Kidney capillary endothelial cell (primary cell): ENCODE measurements at regions not wholly inside any gene's neighbourhood (a gene's known extent, or its start where the extent isn't known, plus 50 kb on each side); places are given as distances from the start of the nearest gene placed in this dataset.

Experiments used
- DNase-seq: peaks from one replicate; pipeline ENCODE4 v3.0.0-alpha.2; 2018; ENCODE audit warnings: low spot score

DNA sequence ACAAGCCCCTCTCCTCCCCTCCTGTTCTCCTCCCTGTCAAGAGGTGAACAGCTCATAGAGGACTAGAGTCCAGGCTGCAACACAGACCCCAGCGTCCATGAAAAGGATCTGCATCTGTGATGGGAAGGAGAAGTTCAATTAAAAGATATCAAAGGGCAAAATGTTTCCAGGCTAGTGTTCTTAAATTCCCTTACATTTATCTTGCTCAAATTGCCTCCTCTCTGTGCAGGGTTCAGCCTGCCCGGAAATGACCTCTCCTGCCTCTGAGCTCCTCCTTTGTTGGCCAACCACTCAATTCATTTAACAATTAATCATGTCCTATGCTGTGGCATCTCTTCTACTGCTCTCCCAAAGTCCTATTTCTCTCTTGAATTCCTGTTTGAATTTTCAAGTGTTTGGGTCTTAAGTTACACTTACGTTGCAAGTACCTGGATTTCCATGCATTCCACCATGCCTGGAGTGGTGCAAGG, 105.3 kb downstream of the TSN start:
- no peak for DNase-seq

DNA sequence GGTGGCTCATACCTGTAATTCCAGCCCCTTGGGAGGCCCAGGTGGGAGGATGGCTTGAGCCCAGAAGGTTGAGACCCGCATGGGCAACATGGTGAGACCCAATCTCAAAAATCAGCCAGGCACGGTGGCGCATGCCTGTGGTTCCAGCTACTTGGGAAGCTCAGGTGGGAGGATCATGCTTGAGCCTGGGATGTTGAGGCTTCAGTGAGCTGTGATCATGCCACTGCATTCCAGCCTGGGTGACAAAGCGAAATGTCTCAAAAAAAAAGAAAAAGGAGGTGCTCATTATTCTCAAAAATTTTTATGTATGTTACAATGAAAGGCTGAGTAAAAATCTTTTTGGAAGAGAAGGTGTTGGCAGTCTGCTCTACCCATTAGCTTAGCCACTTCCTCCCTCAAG, 106.8 kb downstream of the TSN start:
- DNase-seq, result no peak

DNA sequence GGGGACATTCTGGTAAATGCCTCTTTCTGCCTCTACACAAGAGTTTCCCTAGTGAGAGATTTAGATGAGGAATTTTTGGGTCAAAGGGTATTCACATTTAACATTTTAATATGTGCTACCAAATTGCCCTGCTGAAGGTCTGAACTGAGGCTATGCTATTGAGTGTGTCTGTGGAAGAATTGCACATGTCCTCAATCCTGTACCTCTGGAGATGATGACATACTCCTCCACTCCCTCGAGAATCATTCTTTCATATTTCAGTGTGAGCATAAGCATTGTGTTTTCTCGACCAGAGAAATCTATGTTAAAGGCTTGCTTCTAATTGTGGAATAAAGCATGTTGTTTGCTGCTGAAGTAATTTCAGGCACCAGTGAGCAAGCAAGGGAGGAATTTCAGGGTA, 110.5 kb downstream of the TSN start:
- no peak for DNase-seq

DNA sequence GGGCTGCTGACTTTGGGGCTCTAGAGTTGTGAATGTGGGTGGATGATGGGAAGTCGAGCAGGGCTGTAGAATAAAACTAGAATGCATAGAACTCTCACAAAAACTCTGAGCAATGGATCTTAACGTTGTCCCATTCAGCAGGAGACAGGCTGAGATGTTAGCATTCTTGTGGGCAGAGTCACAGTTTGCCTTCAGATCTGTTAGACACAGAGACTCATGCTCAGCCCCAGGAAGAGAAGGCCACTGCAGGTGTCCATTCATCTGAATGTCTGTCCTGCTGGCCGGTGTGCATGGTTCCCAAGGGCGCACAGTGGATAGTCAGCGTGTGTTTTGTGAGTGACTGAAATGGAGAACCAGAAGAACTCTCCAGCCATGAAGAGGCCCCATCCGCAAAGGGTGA, 111.3 kb downstream of the TSN start:
- DNase-seq, result no peak

DNA sequence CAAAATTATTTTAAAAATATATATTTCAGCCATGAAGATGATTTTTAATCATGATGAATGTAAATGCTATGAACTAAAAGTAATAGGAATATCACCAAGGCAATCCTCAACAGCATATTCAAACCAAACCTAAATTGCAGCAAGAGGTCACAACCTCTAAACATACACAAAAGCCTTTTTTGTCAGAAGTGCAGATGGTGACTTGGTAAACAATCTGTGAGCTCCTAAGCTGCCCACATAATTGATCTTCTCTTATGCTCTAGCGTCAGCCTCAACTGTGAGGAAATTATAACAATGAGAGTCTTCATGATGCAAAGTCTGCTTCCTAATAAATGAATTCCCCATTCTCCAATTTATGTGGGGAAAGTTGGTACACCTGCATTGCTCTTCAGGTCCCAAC, 113.2 kb downstream of the TSN start:
- DNase-seq, result no peak

DNA sequence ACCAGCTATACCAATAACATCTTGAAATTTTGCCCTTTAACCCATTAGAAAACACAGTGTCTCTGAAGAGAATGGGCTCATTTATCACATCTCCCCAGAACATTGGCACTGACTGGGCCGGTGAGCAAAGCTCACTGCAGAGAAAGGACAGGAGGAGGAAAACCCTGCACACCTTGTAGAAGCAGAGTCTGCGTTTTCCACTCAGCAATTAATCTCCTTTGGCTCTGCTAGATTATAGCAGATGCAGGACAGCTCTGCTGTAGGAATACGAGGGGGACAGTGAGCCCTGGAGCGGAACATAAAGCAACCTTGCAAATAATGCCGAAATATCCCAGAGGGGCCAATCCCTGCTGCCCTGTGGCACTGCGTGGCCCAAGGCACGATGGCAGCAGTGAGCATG, 113.9 kb downstream of the TSN start:
- DNase-seq, result no peak

DNA sequence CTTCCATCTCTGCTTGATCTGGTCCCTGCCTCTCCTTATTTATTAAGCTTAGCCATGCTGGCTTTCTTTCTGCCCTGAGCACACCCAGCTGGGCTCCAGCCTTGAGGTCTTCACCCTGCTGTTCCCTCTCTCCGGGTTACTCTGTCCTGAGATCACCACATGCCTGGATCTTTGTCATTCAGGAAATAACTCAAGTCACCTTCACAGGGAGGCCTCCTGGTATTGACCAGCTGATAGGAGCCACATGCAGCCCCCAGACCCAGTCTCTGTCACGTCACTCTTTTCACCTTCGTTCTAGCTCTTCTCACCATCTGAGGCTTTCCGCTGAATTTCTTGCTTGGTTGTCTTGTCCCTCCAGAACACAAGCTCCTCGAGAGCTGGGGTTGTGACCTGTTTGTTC, 114.4 kb downstream of the TSN start:
- no peak for DNase-seq

DNA sequence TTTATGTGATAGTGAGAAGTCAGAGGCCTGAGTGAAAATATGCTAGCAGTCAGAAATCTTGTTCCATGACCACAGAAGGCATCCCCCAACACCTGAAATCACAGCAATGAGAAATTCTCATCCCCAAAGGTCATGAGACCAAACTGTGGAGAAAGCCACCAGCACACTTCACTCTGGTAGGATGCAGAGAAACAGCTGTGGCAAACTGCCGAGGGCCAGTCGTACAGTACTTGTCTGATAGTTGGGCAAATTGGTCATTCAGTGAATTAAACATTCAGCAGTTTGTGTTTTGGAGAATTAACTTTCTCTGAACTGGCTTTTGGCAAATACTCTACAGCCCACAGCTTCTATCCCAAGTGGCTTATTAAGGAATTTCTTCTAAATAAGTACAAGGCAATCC, 117.2 kb downstream of the TSN start:
- no peak for DNase-seq

DNA sequence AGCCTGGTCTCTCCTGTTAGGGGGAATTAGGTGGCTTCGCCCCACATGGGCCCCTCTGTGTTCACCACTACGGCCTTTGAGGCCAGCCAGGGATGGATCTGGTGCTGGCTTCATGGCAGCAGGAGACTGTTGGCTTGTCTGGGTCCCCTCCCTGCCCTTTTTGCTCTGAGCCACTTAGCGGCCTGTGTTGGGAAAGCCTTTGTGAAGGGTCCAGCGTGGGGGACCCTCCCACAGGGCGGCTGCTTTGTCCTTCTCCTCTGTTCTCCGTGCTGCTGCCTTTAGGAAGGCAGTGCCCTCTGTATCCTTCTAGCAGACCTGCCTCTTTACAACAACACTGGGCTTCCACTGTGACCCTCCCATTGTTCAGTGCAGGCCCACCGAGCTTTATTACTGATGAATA, 118.4 kb downstream of the TSN start:
- DNase-seq, result no peak

DNA sequence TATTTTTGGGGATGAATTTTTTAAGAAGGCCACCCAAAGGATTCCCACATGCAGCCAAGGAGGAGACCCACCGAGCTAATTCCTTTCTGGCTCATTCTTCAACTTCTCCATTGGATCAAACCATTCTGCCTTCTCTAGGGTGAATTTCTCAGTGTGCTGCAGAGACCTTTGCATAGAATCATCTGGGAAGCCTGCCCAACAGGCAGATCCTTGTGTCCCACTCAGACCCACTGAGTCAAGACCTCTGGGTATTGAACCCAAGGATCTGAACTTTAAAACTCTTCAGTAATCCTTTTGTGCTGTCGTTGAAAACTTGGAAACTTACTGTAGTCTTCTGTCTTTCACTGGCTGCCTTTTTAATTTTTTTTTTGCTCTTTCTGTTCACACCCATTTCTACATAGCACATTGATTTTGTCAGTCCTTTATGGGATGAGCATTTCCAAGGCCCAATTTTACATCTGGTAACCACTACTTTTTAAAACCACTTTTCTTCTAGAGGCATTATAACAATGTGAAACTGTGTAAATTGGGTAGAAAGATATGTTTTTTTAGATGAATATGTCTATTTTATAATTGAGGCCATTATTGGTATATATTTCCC, 120.2 kb downstream of the TSN start:
- no peak for DNase-seq

DNA sequence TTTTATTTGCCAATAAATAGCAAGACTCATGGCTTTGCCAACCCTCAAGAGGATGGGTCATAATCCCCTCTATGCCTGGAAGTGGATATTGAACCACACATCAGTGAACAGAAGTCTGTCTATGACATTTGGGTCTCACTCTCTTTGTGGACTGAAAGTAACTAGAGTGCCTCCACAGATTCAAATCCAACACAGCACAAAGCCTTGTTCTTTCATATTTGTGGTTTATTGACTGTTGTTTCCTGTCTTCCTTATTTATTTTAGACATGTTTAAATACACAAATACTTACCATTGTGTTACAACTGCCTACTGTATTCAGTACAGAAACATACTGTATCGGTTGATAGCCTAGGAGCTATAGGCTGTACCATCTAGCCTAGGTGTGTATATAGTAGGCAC, 121.9 kb downstream of the TSN start:
- DNase-seq, result no peak

DNA sequence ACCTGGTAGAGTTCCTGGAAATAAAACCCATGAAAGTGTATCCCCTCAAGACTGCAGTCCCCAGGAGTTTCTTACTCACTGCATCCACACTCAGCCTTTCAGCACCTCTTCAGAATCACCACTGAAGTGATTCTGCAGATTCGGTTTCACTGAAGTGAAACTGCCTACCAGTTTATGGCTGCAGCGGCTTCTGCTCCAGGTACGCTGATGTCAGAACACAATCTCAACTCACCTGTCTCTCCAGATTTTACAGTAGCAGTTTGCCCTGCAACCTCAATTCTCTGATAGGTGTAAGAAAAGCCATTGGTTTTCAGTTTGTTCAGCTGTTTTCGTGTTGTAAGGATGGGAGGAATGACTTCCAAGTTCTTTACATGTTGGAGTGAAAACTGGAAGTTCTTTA, 124.8 kb downstream of the TSN start:
- DNase-seq, result no peak

DNA sequence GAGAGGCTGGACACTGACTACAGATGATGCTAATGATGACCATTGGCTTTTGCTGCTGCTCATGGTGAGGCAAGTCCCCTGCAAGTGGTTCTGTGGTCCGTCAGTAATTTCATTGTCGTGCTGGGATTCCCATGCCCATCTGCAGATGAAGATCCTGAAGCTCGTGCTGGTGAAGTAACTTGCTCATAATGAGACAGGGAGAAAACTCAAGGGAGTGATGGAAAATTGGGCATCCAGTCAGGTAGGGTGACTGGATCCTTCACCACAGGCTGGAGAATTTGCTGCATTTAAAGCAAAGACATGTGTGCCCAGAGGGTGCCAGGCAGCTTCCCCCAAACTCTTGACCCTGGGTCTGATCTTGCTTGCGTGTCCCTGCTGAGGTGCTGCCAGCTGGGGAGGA, 125.6 kb downstream of the TSN start:
- DNase-seq, result no peak

DNA sequence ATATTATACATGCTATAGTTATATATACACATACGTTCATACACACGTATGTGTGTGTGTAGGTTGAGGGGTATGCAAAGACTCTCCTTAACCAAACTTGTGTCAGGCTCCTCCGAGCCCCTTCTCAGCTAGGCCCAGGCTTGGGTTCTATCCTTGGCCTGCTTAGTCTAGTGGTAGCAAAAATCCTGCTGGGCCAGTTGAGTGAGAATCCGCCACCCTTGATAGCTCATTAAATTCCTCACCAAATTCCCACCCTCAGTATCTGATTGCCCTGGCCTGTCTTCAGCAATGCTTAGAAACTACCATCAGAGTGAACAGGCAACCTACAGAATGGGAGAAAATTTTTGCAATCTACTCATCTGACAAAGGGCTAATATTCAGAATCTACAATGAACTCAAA, 126.5 kb downstream of the TSN start:
- no peak for DNase-seq

DNA sequence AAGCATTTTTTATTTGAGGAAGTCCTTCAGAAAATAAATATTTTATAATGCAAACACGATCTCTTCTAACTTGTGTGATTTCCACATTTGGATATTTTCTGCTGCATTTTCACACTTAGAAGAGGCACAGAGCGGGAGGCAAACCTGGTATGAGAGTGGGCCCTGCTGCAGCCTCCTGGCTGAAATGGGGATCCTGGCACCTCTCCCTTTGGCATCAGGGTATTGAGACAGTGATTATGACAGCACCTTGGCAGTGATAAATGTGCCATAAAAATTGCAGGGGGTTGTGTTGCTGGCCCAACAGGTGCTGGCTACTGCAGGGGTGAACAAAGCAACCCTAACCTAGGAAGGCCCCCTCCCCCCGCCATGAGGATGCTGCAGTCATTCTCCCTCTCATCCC, 128.6 kb downstream of the TSN start:
- no peak for DNase-seq

DNA sequence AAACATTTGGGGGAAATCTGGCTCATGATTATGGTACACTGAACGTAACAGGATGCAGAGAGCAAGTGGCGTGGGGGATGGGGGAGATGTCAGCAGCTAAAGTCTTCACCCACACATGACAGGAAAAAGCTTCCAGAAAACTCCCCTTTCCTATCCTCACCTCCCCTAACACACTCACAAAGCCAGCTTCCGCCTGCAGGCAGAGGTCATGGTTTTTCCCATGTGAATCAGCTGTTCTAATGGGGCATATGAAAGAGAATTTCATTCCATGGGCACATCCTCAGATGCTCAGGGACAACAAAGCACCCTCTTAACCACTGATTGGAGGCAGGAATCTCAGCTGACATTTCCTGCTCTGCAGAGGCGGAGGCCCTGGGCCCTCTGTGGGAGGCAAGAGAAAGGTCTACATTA, 129.1 kb downstream of the TSN start:
- peak; percentile 65 for DNase-seq

DNA sequence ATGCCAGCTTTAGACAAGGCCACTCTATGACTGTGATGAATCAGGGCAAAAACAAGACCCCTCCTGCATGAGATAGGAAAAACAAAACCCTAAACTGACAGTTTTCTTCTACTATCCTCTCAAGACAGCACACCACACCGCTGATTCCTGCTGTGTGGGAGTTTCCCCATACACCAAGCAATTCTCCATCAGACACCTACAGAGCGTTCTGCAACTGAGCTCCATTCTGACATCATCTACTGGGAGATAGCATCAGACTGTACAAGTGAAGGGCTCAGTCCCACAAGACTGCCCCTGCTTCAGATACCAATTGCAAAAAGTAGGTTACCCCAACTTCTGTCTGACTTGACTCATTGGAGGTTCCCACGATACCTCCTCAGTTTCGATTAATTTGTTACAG, 130.6 kb downstream of the TSN start:
- no peak for DNase-seq

DNA sequence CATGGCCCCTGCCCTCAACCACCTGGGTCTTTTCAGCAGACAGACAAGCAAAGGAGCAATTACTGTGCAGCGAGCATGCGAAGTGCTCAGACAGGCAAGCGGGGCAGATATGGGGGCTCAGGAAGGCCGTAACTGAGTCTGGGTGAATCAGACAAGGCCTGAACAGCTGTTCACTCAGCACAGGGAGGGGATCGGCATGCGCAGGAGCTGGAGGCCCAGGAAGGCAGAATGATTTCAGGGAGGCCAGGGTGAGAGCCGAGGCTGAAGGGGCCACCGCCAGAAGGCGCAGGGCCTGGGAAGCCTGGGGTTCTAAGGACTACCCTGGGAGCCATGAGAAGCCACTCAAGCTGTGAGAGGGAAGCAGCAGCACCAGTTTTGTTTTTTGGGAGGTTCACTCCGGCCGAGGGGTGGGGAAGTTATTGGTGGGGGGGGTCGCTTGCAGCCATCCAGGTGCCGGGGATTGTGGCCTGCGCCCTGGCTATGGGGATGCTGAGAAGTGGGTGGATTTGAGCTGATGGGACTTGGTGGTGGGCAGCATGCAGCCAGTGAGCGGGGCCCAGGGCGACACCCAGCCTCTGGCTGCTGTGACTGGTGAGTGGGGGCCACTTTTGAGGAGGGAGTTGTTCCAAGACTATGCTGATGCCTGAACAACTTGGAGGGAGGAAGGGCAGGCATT, 132.2 kb downstream of the TSN start:
- DNase-seq, result no peak

DNA sequence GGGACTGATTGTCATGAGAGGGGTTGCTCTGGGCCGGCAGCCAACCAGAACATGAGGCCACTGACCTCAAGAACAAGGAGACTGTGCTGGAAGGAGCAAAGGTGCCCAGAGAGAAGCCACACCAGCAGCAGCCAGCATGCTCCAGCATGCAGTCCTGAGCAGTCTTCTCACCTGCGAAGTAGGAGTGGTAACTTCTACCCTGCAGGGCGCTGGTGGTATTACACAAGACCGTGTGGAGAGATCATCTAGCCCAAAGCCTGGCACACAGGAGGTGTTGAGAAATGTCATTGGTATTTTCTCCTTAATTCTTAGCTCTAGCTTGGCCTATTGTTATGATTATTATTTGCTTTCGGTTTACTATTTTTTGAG, 132.7 kb downstream of the TSN start:
- no peak for DNase-seq

DNA sequence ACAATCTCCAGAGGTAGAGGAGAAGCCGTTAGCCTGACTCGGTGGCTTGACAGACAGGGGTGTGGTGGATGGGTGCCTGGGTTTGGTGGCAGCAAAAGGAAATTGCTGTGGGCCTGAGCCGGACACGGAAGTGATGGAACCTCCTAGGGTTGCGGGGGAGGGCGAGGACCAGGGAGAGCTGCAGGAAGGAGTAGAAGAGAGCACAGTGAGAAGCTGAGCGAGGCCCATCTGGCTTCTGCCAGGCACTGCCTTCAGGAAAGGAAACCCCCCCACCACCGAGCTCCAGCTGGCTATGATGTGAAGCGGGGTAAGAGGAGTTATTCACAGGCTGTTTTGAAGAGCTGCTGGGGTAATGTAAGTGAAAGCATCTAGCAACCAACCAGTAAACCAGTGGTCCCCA, 134.6 kb downstream of the TSN start:
- DNase-seq, result no peak

DNA sequence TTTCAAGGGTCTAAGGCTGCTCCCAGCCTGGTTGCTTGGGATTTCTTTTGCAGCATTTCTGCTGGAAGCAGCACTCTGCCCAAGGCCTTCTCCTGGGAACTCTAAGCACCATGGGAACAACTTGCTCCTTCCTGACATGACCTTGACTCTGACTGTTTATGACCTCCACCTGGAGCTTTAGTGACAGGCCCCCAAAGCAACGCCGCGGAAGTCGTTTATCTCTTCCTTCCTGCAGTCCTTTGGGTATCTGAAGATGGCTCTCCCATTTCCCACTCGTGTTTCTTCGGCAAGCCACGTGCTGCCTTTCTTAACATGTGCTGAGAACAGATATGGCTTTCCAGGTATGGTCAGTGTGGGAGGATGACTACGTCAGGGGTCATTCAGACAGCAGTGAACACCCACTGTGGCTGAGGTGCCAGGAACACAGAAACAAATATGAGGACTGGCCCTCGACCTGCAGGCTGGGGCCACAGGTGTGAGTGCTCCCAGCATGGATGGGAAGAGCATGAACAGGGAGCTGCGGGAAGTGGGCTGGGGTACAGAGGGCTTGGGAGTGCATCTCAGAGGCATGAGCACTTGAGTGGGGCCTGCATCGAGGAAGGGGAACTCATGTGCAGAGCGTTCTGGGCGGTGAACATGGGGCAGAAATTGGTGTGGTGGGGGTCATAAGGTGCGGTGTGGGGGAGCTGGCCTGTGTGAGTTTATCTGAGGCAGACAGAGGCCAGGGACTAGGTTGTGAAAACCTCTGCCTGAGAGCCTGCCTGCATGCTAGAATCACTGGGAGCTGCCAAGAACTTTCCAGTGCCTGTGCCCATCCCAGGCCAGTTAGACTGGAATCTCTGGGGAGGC, 140.5 kb downstream of the TSN start:
- DNase-seq, result no peak

DNA sequence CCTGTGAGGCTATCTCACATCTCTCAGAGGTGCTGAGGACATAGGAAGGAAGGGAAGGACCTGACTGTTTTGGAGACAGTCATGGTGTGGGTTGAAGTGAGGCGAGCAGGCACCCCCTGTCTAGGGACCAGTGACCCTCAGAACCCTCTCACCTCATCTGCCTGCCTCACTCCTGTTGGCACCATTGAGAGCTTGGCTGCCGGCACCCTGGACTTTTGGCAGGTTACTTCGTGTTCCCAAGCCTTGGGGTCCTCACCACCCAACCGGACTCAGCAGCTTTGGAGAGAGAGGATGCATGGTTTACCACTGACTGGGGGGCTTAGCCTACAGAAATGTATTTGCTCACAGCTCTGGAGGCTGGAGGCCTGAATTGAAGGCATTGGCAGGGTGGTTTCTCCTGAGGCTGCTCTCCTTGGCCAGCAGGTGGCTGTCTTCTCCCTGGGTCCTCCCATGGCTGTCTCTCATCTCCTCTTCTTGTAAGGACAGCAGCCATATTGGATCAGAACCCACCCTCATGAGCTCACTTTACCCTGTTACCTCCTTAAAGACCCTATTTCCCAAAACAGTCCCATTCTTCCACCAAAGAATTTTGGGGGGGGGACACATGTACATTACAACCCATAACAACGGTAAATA, 142.0 kb downstream of the TSN start:
- peak; percentile 52 for DNase-seq

DNA sequence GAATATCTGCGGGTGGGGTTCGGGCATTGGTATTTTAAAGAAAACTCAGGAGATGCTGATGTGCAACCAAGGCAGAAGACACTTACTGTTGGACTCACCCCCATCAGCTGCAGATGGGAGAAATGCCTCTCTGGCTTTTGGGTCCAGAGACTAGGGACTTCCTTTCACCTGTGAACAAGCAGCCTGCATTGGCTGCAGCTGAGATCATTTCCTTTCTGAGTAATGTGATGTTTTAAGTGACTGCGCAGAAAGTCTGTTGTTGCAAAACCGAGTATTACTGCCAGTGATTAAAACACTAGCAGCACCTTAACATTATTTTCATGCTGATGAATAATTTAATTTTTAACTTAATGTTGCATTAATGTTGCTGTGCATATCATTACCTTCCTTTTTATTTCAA, 143.0 kb downstream of the TSN start:
- DNase-seq, result peak; percentile 82
